Endothelial cell of umbilical vein (primary cell): ENCODE measurements at regions not wholly inside any gene's neighbourhood (a gene's known extent, or its start where the extent isn't known, plus 50 kb on each side); places are given as distances from the start of the nearest gene placed in this dataset.

Experiments
- BruUV-seq: library from RNA; stranded (reverse); fragments of 400-500 nt; replicated peaks from 2 replicates; lab custom pipeline; 2021; lab: Mats Ljungman, UMichigan
- CTCF ChIA-PET: fragments of 300-600, 350-600 bp; sonication (Branson Sonifier 250); formaldehyde crosslinking; loops from one replicate; lab custom pipeline; 2021; ENCODE audit warnings: antibody characterized with exemption, inconsistent platforms; lab: Charles Lee
- POLR2A ChIA-PET: fragments of 300-600, 350-600 bp; sonication (Branson Sonifier 250); formaldehyde crosslinking; loops from one replicate; lab custom pipeline; 2021; ENCODE audit warnings: antibody characterized with exemption, inconsistent platforms; lab: Charles Lee
- DNase-seq: peaks from one replicate; pipeline ENCODE4 v3.0.0-alpha.2; 2011; ENCODE audit warnings: low read depth, low spot score
- FAIRE-seq: peaks from 2 replicates; lab custom pipeline; 2011; peaks lifted over from hg19 to GRCh38; lab: Jason Lieb, UNC
- H2AFZ ChIP-seq: 2 replicates; pipeline ENCODE4 v1.6.0; 2012; ENCODE audit warnings: low read depth, low read length, control low read depth, inconsistent platforms
- H3K27ac ChIP-seq: 2 replicates; pipeline ENCODE4 v1.5.1; 2011; ENCODE audit warnings: low read depth, mild to moderate bottlenecking, control low read depth, low read length, moderate library complexity; ENCODE audit not compliant: insufficient read depth
- H3K27me3 ChIP-seq, 2 experiments: 2 replicates each; pipeline versions ENCODE4 v1.6.0 to v1.6.1; 2011; ENCODE audit warnings: low read length in 2 of 2, mixed read lengths in 1 of 2; ENCODE audit not compliant: control insufficient read depth in 2 of 2, insufficient read depth in 2 of 2
- H3K36me3 ChIP-seq, 2 experiments: 2 replicates in 1 of 2; 3 replicates in 1 of 2; pipeline ENCODE4 v1.5.1; 2011; ENCODE audit warnings: low read length in 2 of 2, mild to moderate bottlenecking in 1 of 2, moderate library complexity in 1 of 2; ENCODE audit not compliant: control insufficient read depth in 2 of 2, insufficient read depth in 2 of 2; ENCODE audit errors: extremely low read depth in 1 of 2
- H3K4me1 ChIP-seq: 3 replicates; pipeline ENCODE4 v1.5.1; 2011; ENCODE audit warnings: mild to moderate bottlenecking, low read length; ENCODE audit not compliant: control insufficient read depth, insufficient read depth; ENCODE audit errors: extremely low read depth
- H3K4me2 ChIP-seq: 2 replicates; pipeline ENCODE4 v1.6.1; 2011; ENCODE audit warnings: low read length, control low read depth, mixed read lengths; ENCODE audit not compliant: insufficient read depth
- H3K4me3 ChIP-seq, 3 experiments: fragments of 200-600 bp in 1 of 3; sonication (generic), shearing (Covaris generic) in 1 of 3; replicated peaks in 1 of 3; 2 replicates each; pipeline ENCODE4 v1.5.1; 2011 to 2016; ENCODE audit warnings: control low read depth in 3 of 3, low read length in 3 of 3, mild to moderate bottlenecking in 2 of 3, inconsistent platforms in 1 of 3, low read depth in 1 of 3, moderate library complexity in 1 of 3; ENCODE audit not compliant: insufficient read depth in 1 of 3
- H3K79me2 ChIP-seq: 2 replicates; pipeline ENCODE4 v1.6.0; 2012; ENCODE audit warnings: low read length, inconsistent platforms; ENCODE audit not compliant: control insufficient read depth, insufficient read depth
- H3K9ac ChIP-seq: replicated peaks from 2 replicates; pipeline ENCODE3; 2011; ENCODE audit warnings: low read length, control low read depth; ENCODE audit not compliant: insufficient read depth; ENCODE audit errors: extremely low read depth
- H3K9me1 ChIP-seq: replicated peaks from 3 replicates; pipeline ENCODE4 v1.6.0; 2011; ENCODE audit warnings: mild to moderate bottlenecking, low read length; ENCODE audit not compliant: control insufficient read depth, insufficient read depth; ENCODE audit errors: extremely low read depth
- H3K9me3 ChIP-seq: replicated peaks from 2 replicates; pipeline ENCODE4 v1.5.1; 2012; ENCODE audit warnings: low read length, inconsistent platforms; ENCODE audit not compliant: control insufficient read depth, insufficient read depth
- H4K20me1 ChIP-seq: replicated peaks from 2 replicates; pipeline ENCODE3; 2011; ENCODE audit warnings: mild to moderate bottlenecking, low read length; ENCODE audit not compliant: control insufficient read depth, insufficient read depth; ENCODE audit errors: extremely low read depth
- EZH2 ChIP-seq: IDR thresholded peaks from 2 replicates; pipeline ENCODE4 v1.6.1; 2012; ENCODE audit warnings: borderline replicate concordance, low read depth, mild to moderate bottlenecking, moderate library complexity, low read length, inconsistent platforms; ENCODE audit not compliant: severe bottlenecking
- FOS ChIP-seq: IDR thresholded peaks from 2 replicates; pipeline ENCODE4 v1.6.1; 2011; ENCODE audit warnings: mild to moderate bottlenecking, low read length, moderate library complexity, borderline replicate concordance; ENCODE audit not compliant: insufficient read depth
- GATA2 ChIP-seq: IDR thresholded peaks from 2 replicates; pipeline ENCODE4 v1.7.0; 2011; ENCODE audit warnings: low read depth, mild to moderate bottlenecking, moderate library complexity, mixed read lengths, low read length; ENCODE audit not compliant: insufficient read length, insufficient read depth
- JUN ChIP-seq: IDR thresholded peaks from 2 replicates; pipeline ENCODE4 v1.6.1; 2011; ENCODE audit warnings: borderline replicate concordance, low read depth; ENCODE audit not compliant: insufficient read length, insufficient read depth
- MYC ChIP-seq: IDR thresholded peaks from one replicate; pipeline ENCODE4 v1.6.1; 2011; ENCODE audit warnings: mild to moderate bottlenecking, low read depth, low read length
- POLR2A ChIP-seq: IDR thresholded peaks from 2 replicates; pipeline ENCODE4 v1.6.1; 2012; ENCODE audit warnings: low read depth, mild to moderate bottlenecking, control low read depth, low read length
- POLR2AphosphoS5 ChIP-seq: IDR thresholded peaks from 2 replicates; pipeline ENCODE4 v1.6.1; 2012; ENCODE audit warnings: low read depth, mild to moderate bottlenecking, control low read depth, low read length, moderate library complexity; ENCODE audit not compliant: insufficient read depth
- dilution Hi-C: fragments of 300-500 bp; cut with MboI; formaldehyde crosslinking; loops from one replicate; pipeline ENCODE4 v1.15.0; 2019; ENCODE audit warnings: low sequenced_read_pairs; ENCODE audit not compliant: extremely low pct_ligation_motif_present
- intact Hi-C: fragments of 100-400 bp; cut with micrococcal nuclease; formaldehyde crosslinking; loops from one replicate; pipeline ENCODE4 v1.10.0; 2022
- TF ChIP-seq, protein P1 (sequence below): IDR thresholded peaks from 2 replicates; pipeline ENCODE4 v1.6.1; 2011; ENCODE audit not compliant: insufficient read depth, insufficient read length
- TF ChIP-seq, protein P2 (sequence below), 2 donors: IDR thresholded peaks; 1 replicate in 1 of 2; 2 replicates in 1 of 2; pipeline ENCODE4 v1.5.1; 2011; ENCODE audit warnings: low read length in 2 of 2, mild to moderate bottlenecking in 2 of 2, moderate library complexity in 2 of 2, control low read depth in 1 of 2, inconsistent platforms in 1 of 2, low read depth in 1 of 2; ENCODE audit not compliant: insufficient read depth in 1 of 2; ENCODE audit errors: extremely low read depth in 1 of 2

DNA sequence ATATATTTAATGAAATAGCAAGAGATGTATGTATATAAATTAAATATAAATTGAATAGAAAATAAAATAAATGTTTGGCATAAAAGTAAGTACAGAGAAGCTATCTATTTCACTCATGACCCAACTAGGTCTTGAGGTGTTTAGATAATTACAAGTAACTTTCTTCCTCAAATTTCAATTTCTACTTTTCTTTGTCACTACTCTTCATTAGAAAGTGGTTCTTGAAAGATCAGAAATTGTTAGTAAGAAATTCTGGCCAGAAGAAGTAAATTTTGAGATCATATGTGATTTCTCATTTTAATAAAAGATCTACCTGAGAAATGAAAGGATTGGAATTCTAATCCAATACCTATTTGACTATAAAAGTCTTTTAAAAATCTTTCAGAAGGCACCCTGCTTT lies 126.9 kb downstream of the BTC start:
- CTCF ChIA-PET: interaction anchor here (1.0 to 7.9 kb wide), 7 partner anchors 9 to 347 kb away, joined by 3 to 126 read pairs (median 3); no protein-coding TSS in a partner anchor
- intact Hi-C loops (no loop called here), dilution Hi-C loops (no loop called here)
- Histone ChIP-seq H3K9ac (no peak overlapping the region), H3K9me1 (no peaks in the 10 kb centered on the region), H3K4me1 (peaks cover 16% of the 10 kb centered on the region), H3K36me3 (no peaks in the 10 kb centered on the region), H2AFZ (no peak overlapping the region), H4K20me1 (no peaks in the 10 kb centered on the region), H3K27ac (no peak overlapping the region), H3K4me2 (no peak overlapping the region), H3K79me2 (no peaks in the 10 kb centered on the region), H3K9me3 (no peaks in the 10 kb centered on the region), H3K4me3 (no peak overlapping the region), H3K27me3 (no peaks in the 10 kb centered on the region)
- POLR2A ChIA-PET: no interaction called here
- FAIRE-seq (no peak), DNase-seq (no peak)
- TF ChIP-seq POLR2AphosphoS5: no peak
- TF ChIP-seq FOS: no peak
- no peak for TF ChIP-seq GATA2
- TF ChIP-seq, protein P1, sequence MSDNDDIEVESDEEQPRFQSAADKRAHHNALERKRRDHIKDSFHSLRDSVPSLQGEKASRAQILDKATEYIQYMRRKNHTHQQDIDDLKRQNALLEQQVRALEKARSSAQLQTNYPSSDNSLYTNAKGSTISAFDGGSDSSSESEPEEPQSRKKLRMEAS: no peak
- no peak for TF ChIP-seq MYC
- TF ChIP-seq, protein P2, sequence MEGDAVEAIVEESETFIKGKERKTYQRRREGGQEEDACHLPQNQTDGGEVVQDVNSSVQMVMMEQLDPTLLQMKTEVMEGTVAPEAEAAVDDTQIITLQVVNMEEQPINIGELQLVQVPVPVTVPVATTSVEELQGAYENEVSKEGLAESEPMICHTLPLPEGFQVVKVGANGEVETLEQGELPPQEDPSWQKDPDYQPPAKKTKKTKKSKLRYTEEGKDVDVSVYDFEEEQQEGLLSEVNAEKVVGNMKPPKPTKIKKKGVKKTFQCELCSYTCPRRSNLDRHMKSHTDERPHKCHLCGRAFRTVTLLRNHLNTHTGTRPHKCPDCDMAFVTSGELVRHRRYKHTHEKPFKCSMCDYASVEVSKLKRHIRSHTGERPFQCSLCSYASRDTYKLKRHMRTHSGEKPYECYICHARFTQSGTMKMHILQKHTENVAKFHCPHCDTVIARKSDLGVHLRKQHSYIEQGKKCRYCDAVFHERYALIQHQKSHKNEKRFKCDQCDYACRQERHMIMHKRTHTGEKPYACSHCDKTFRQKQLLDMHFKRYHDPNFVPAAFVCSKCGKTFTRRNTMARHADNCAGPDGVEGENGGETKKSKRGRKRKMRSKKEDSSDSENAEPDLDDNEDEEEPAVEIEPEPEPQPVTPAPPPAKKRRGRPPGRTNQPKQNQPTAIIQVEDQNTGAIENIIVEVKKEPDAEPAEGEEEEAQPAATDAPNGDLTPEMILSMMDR (IDR thresholded peaks at IDR 0.05; ENCODE audit: extremely low read depth in 1 of 2, insufficient read depth in 1 of 2, low read depth in 1 of 2, low read length in 2 of 2): no peak
- no peak for TF ChIP-seq JUN
- TF ChIP-seq POLR2A: no peak
- TF ChIP-seq EZH2: no peak
- no TSS peak for BruUV-seq
